ENCODE measurements at regions not wholly inside any gene's neighbourhood (a gene's known extent, or its start where the extent isn't known, plus 50 kb on each side); places are given as distances from the start of the nearest gene placed in this dataset.

GRCh38 chr10:107733328-107734130 is 569.0 kb upstream of the SORCS1 start:
- H3K27ac ChIP-seq (ENCODE audit: insufficient read length, low read depth, low read length): no peak overlapping the region
- no peak overlapping the region for H3K56ac ChIP-seq (ENCODE audit: insufficient read length, low read depth, low read length)
- H2BK15ac ChIP-seq (ENCODE audit: low read depth, low read length): no peak overlapping the region
- H3K9ac ChIP-seq (ENCODE audit: extremely low read depth, insufficient read length, low read length): no peak overlapping the region
- H4K91ac ChIP-seq (ENCODE audit: insufficient read length, low read depth, low read length): no peak overlapping the region
- no peak overlapping the region for H2BK120ac ChIP-seq (ENCODE audit: low read depth, low read length, poor library complexity, severe bottlenecking)
- Mint-ChIP-seq H3K27me3 (ENCODE audit: low read depth) (no peaks in the 10 kb centered on the region), H3K27ac (no peak overlapping the region), H3K4me3 (no peak overlapping the region), H3K36me3 (ENCODE audit: insufficient read depth in 1 of 3, low read depth in 3 of 3) (no peaks in the 10 kb centered on the region; a peak in 1 of 7 replicates), H3K4me1 (peaks cover 0 to 2% of the 10 kb centered on the region in 2 experiments; a peak in 1 of 4 replicates), H3K9me3 (no peaks in the 10 kb centered on the region; a peak in 1 of 5 replicates)
- H4K8ac ChIP-seq (replicated peaks; ENCODE audit: insufficient read length, low read depth, low read length): no peak overlapping the region
- no peak for TF ChIP-seq CTCF (conservative IDR thresholded peaks at IDR 0.05)
- H3K23ac ChIP-seq (ENCODE audit: insufficient read length, low read depth, low read length): no peak overlapping the region
- H3K23me2 ChIP-seq (ENCODE audit: insufficient read length, low read depth, low read length, poor library complexity, severe bottlenecking): no peaks in the 10 kb centered on the region
- H2AFZ ChIP-seq (ENCODE audit: low read length): no peak overlapping the region
- no peak overlapping the region for H2BK5ac ChIP-seq (ENCODE audit: insufficient read length, low read length)
- H3K79me2 ChIP-seq (ENCODE audit: insufficient read depth, low read length): no peaks in the 10 kb centered on the region
- no peaks in the 10 kb centered on the region for H3K9me3 ChIP-seq (ENCODE audit: control insufficient read depth, low read depth, low read length)
- no peak overlapping the region for H2BK20ac ChIP-seq (ENCODE audit: low read depth, low read length, poor library complexity, severe bottlenecking)
- H3K14ac ChIP-seq (ENCODE audit: insufficient read depth, low read length): no peak overlapping the region
- H4K20me1 ChIP-seq (ENCODE audit: control insufficient read depth, insufficient read depth, insufficient read length): no peaks in the 10 kb centered on the region
- no CpG with 5 or more reads among the region's 2 CpGs for WGBS (ENCODE audit: extremely low coverage, insufficient read length, low lambda C conversion rate)
- H2AK5ac ChIP-seq (ENCODE audit: insufficient read length, low read length): no peak overlapping the region
- H2BK12ac ChIP-seq (ENCODE audit: insufficient read length, low read depth, low read length): no peak overlapping the region
- H3K4me1 ChIP-seq (ENCODE audit: insufficient read depth, low read length): no peaks in the 10 kb centered on the region; the same call in 1 of the 2 replicates
- H3K4me2 ChIP-seq (ENCODE audit: insufficient read depth, insufficient read length, low read length): no peak overlapping the region
- no peak overlapping the region for H3K18ac ChIP-seq (ENCODE audit: insufficient read length, low read depth, low read length)
- no peaks in the 10 kb centered on the region for H3K27me3 ChIP-seq (ENCODE audit: insufficient read depth, low read length)
- no peak overlapping the region for H3T11ph ChIP-seq (ENCODE audit: low read length)
- H3K79me1 ChIP-seq (ENCODE audit: insufficient read depth, low read depth, low read length, poor library complexity, severe bottlenecking): no peaks in the 10 kb centered on the region
- no peak for DNase-seq
- no peak overlapping the region for H3K4ac ChIP-seq (ENCODE audit: low read depth, low read length)
- no peak overlapping the region for H4K5ac ChIP-seq (ENCODE audit: insufficient read length, low read depth, low read length)

Data from H9 (cell line).